Mesenchymal stem cell (in vitro differentiated cells and primary cell): ENCODE measurements at regions not wholly inside any gene's neighbourhood (a gene's known extent, or its start where the extent isn't known, plus 50 kb on each side); places are given as distances from the start of the nearest gene placed in this dataset.
A peak's percentile ranks its signal among the peaks of the same experiment; 100 is the strongest.

Experiments
- DNase-seq: peaks from one replicate; pipeline ENCODE4 v3.0.0-alpha.2; 2013
- H2AFZ ChIP-seq: one replicate; pipeline ENCODE4 v1.6.1; 2013; ENCODE audit warnings: low read depth, mild to moderate bottlenecking, control low read depth, inconsistent platforms, low read length, moderate library complexity
- H2AK5ac ChIP-seq: 2 replicates; pipeline ENCODE4 v1.6.1; 2013; ENCODE audit warnings: low read length, moderate library complexity, mild to moderate bottlenecking, inconsistent platforms; ENCODE audit not compliant: severe bottlenecking
- H2BK120ac ChIP-seq: one replicate; pipeline ENCODE4 v1.6.1; 2013; ENCODE audit warnings: low read depth, mild to moderate bottlenecking, inconsistent platforms, low read length, moderate library complexity
- H2BK12ac ChIP-seq, 2 experiments: one replicate each; pipeline ENCODE4 v1.6.1; 2013; ENCODE audit warnings: inconsistent platforms in 2 of 2, low read length in 2 of 2, mild to moderate bottlenecking in 2 of 2, moderate library complexity in 2 of 2, control low read depth in 1 of 2
- H2BK15ac ChIP-seq: one replicate; pipeline ENCODE4 v1.6.1; 2013; ENCODE audit warnings: mild to moderate bottlenecking, low read depth, inconsistent platforms; ENCODE audit not compliant: poor library complexity, severe bottlenecking
- H2BK5ac ChIP-seq: 2 replicates; pipeline ENCODE4 v1.6.1; 2013; ENCODE audit warnings: low read depth, mild to moderate bottlenecking, low read length, control low read depth, inconsistent platforms; ENCODE audit not compliant: poor library complexity, severe bottlenecking
- H3K14ac ChIP-seq, 2 experiments: one replicate each; pipeline ENCODE4 v1.6.1; 2013; ENCODE audit warnings: inconsistent platforms in 2 of 2, low read length in 2 of 2, control low read depth in 1 of 2, mild to moderate bottlenecking in 1 of 2, moderate library complexity in 1 of 2
- H3K18ac ChIP-seq, 2 experiments: one replicate each; pipeline ENCODE4 v1.6.1; 2013; ENCODE audit warnings: inconsistent platforms in 2 of 2, low read length in 2 of 2, control low read depth in 1 of 2, low read depth in 1 of 2, mild to moderate bottlenecking in 1 of 2
- H3K23ac ChIP-seq, 2 experiments: one replicate each; pipeline ENCODE4 v1.6.1; 2013; ENCODE audit warnings: inconsistent platforms in 2 of 2, low read length in 2 of 2, mild to moderate bottlenecking in 2 of 2, moderate library complexity in 2 of 2, control low read depth in 1 of 2
- H3K27ac ChIP-seq: 2 replicates; pipeline ENCODE4 v1.5.1; 2013; ENCODE audit warnings: mild to moderate bottlenecking, moderate library complexity, low read length, control low read depth, inconsistent platforms; ENCODE audit not compliant: poor library complexity, severe bottlenecking
- H3K27me3 ChIP-seq, 2 experiments: 2 replicates each; pipeline versions ENCODE4 v1.6.1 to v1.7.0; 2013; ENCODE audit warnings: low read length in 2 of 2, mild to moderate bottlenecking in 2 of 2, moderate library complexity in 2 of 2, control low read depth in 1 of 2, inconsistent platforms in 1 of 2; ENCODE audit not compliant: control insufficient read depth in 1 of 2, insufficient read depth in 1 of 2
- H3K36me3 ChIP-seq, 2 experiments: 2 replicates each; pipeline versions ENCODE4 v1.6.1 to v1.7.0; 2013; ENCODE audit warnings: low read length in 2 of 2, control low read depth in 1 of 2, inconsistent platforms in 1 of 2, low read depth in 1 of 2, mild to moderate bottlenecking in 1 of 2; ENCODE audit not compliant: insufficient read depth in 2 of 2, control insufficient read depth in 1 of 2
- H3K4ac ChIP-seq, 2 experiments: one replicate each; pipeline ENCODE4 v1.6.1; 2013; ENCODE audit warnings: inconsistent platforms in 2 of 2, low read length in 2 of 2, mild to moderate bottlenecking in 2 of 2, moderate library complexity in 2 of 2, control low read depth in 1 of 2, low read depth in 1 of 2
- H3K4me1 ChIP-seq: 2 replicates; pipeline ENCODE4 v1.6.1; 2013; ENCODE audit warnings: low read depth, low read length, control low read depth; ENCODE audit not compliant: control insufficient read depth, insufficient read depth
- H3K4me2 ChIP-seq: 2 replicates; pipeline ENCODE4 v1.6.1; 2013; ENCODE audit warnings: low read length, mild to moderate bottlenecking, inconsistent platforms; ENCODE audit not compliant: poor library complexity, severe bottlenecking
- H3K4me3 ChIP-seq, 2 experiments: 2 replicates each; pipeline versions ENCODE4 v1.5.1 to v1.7.0; 2013; ENCODE audit warnings: low read length in 2 of 2, mild to moderate bottlenecking in 2 of 2, control low read depth in 1 of 2, low read depth in 1 of 2; ENCODE audit not compliant: insufficient read depth in 1 of 2
- H3K79me1 ChIP-seq: replicated peaks from 2 replicates; pipeline ENCODE4 v1.6.1; 2013; ENCODE audit warnings: mild to moderate bottlenecking, control low read depth, low read length, inconsistent platforms; ENCODE audit not compliant: poor library complexity, severe bottlenecking
- H3K9ac ChIP-seq: 2 replicates; pipeline ENCODE4 v1.7.0; 2013; ENCODE audit warnings: mild to moderate bottlenecking, low read length, moderate library complexity
- H3K9me3 ChIP-seq: 2 replicates; pipeline ENCODE4 v1.7.0; 2013; ENCODE audit warnings: mild to moderate bottlenecking, low read length; ENCODE audit not compliant: control insufficient read depth
- H4K8ac ChIP-seq: one replicate; pipeline ENCODE4 v1.6.1; 2013; ENCODE audit warnings: inconsistent platforms, mild to moderate bottlenecking, low read length, moderate library complexity
- H4K91ac ChIP-seq: one replicate; pipeline ENCODE4 v1.6.1; 2013; ENCODE audit warnings: mild to moderate bottlenecking, low read length, inconsistent platforms
- WGBS: methylation state at CpG from one replicate; pipeline ENCODE4 v1.1.7; 2013; ENCODE audit warnings: mixed read lengths; 5-methylcytosine and 5-hydroxymethylcytosine counted together

DNA sequence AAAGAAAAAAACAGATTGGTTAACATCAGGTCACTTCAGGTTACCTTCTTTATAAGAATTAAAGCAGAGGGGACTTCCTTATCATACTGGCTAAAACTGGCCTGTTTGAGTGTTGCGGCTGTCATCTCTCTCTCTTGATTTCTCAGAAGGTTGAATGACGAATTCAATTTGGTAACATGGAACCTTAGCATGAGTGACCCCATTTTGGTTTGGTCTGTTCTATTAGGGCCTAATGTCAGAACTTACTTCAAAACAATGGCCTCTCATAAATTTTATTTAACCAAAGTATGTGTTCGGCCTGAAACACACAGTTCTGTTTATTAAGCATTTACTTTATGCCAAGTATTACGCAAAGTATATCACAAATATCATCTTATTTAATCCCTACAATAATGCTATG is 147.5 kb downstream of the CAAP1 start:
- no peak overlapping the region for H3K14ac ChIP-seq
- no peak overlapping the region for H2AK5ac ChIP-seq
- no peak overlapping the region for H2AFZ ChIP-seq
- no peak overlapping the region for H3K4ac ChIP-seq
- no peak overlapping the region for H3K27ac ChIP-seq
- no peak overlapping the region for H3K18ac ChIP-seq
- H3K9ac ChIP-seq, result no peak overlapping the region
- WGBS, result 93% methylated on average over 3 of the region's 4 CpGs
- no peak overlapping the region for H3K23ac ChIP-seq
- H3K27me3 ChIP-seq, result peaks cover 0 to 6% of the 10 kb centered on the region in 2 experiments
- no peak overlapping the region for H2BK12ac ChIP-seq
- H2BK5ac ChIP-seq, result no peak overlapping the region
- H3K4me2 ChIP-seq, result no peak overlapping the region
- H4K91ac ChIP-seq, result no peak overlapping the region
- peaks cover under 1% of the 10 kb centered on the region for H3K9me3 ChIP-seq
- no peaks in the 10 kb centered on the region for H3K4me1 ChIP-seq
- no peak overlapping the region for H3K4me3 ChIP-seq
- no peak overlapping the region for H2BK120ac ChIP-seq
- H2BK15ac ChIP-seq, result no peak overlapping the region
- H3K79me1 ChIP-seq, result no peaks in the 10 kb centered on the region
- DNase-seq, result no peak
- no peak overlapping the region for H4K8ac ChIP-seq
- H3K36me3 ChIP-seq, result no peaks in the 10 kb centered on the region

DNA sequence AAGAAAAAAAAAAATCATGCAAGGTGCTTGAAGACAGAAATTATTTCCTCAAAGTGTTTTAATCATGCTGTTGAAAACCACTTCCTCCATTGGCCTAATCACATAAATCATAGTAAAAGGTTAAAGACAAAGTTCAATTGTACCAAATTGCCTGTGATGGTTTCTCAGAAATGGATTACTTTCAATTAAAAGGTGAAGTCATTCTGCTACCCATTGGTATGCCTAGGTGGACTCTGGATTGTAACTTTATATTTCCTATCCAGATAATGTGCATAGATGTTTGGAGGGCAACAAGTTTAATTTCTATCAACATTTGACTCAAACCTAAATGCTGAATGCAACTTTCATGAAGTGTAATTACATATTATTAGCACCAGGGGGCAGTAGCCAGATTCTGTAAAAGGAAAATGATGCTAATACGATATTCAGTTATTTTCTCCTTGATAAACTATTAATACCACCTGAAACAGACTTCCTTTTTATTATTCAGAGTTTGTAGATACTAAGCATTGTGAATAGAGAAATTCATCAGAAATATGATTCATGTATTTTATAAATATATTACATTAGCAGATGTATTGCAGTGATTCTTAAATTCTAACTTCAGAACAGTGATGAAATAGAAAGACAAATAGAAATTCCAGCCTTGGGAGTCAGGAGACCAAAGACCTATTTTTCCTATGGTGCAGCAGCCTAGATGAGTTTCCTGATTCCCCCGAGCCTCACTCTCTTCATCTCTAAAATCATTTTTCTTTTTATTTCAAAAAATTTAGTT is 148.2 kb downstream of the CAAP1 start:
- no peak overlapping the region for H3K23ac ChIP-seq
- no peak overlapping the region for H4K91ac ChIP-seq
- DNase-seq, result peak; percentile 47
- no CpG with 5 or more reads among the region's 2 CpGs for WGBS
- no peak overlapping the region for H2BK12ac ChIP-seq
- H3K18ac ChIP-seq, result no peak overlapping the region
- H3K4me3 ChIP-seq, result no peak overlapping the region
- H3K4me1 ChIP-seq, result no peaks in the 10 kb centered on the region
- H2BK5ac ChIP-seq, result no peak overlapping the region
- H3K27me3 ChIP-seq, result peaks cover 0 to 6% of the 10 kb centered on the region in 2 experiments
- H2AFZ ChIP-seq, result no peak overlapping the region
- H2BK15ac ChIP-seq, result no peak overlapping the region
- no peaks in the 10 kb centered on the region for H3K79me1 ChIP-seq
- H2BK120ac ChIP-seq, result no peak overlapping the region
- H3K9me3 ChIP-seq, result peaks cover 5% of the 10 kb centered on the region
- H3K4ac ChIP-seq, result no peak overlapping the region
- H3K14ac ChIP-seq, result no peak overlapping the region
- H4K8ac ChIP-seq, result no peak overlapping the region
- H2AK5ac ChIP-seq, result no peak overlapping the region
- no peak overlapping the region for H3K4me2 ChIP-seq
- H3K9ac ChIP-seq, result peak overlapping the region; percentile 33
- no peaks in the 10 kb centered on the region for H3K36me3 ChIP-seq
- H3K27ac ChIP-seq, result no peak overlapping the region

DNA sequence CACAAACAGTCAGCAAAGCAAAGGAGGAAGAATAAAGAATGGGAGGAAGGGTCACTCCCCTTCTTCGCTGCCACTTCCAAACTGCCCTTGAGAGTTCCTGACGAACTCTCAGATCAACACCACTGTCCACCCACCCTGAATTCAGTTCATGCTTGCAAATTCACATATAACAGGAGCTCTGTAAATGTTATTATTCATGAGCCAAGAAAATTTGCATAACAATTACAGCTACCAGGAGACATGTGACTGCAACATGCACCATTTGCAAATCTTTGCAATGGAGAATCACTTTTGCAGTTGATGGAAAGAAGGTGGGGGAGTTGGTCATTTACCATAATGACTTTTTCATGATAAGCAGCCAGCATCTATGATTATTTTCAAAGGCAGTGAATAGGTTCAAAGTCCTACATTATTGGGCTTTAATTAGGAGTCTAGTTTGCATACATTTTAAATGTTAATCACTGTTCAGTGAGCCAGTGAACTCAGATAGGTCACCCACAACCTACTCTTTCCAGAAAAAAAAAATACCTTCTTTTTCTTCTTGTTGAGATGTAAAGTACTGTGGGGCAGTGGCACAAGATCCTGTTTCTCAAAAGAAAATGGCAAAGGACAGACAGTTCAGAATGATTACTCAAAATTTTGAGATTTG is 149.7 kb downstream of the CAAP1 start:
- Histone ChIP-seq H3K27me3 (peaks cover 0 to 6% of the 10 kb centered on the region in 2 experiments), H4K91ac (no peak overlapping the region), H3K79me1 (no peaks in the 10 kb centered on the region), H3K4me1 (no peaks in the 10 kb centered on the region), H2AK5ac (no peak overlapping the region), H3K4me3 (no peak overlapping the region), H2BK120ac (no peak overlapping the region), H3K18ac (no peak overlapping the region), H3K4ac (no peak overlapping the region), H3K14ac (no peak overlapping the region), H2BK15ac (no peak overlapping the region), H2BK5ac (no peak overlapping the region), H3K9ac (no peak overlapping the region), H2AFZ (no peak overlapping the region), H3K23ac (no peak overlapping the region), H4K8ac (no peak overlapping the region), H3K9me3 (peaks cover 16% of the 10 kb centered on the region), H2BK12ac (no peak overlapping the region), H3K4me2 (no peak overlapping the region), H3K27ac (no peak overlapping the region), H3K36me3 (no peaks in the 10 kb centered on the region)
- 53% methylated on average over 2 of the region's 2 CpGs for WGBS
- DNase-seq, result no peak

DNA sequence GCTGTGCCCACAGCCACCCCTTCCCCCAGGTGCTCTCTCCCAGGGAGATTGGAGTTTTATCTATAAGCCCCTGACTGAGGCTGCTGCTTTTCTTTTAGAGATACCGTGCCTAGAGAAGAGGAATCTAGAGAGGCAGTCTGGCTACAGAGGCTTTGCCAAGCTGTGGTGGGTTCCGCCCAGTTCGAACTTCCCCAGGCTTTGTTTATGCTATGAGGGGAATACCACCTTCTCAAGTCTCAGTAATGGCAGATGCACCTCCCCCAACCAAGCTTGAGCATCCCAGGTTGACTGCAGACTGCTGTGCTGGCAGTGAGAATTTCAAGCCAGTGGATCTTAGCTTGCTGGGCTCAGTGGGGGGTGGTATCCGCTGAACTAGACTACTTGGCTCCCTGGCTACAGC is 157.4 kb downstream of the CAAP1 start:
- Histone ChIP-seq H3K79me1 (no peaks in the 10 kb centered on the region), H2BK12ac (no peak overlapping the region), H3K27me3 (no peaks in the 10 kb centered on the region), H2BK5ac (no peak overlapping the region), H3K4me1 (no peaks in the 10 kb centered on the region), H3K36me3 (no peaks in the 10 kb centered on the region), H3K27ac (no peak overlapping the region), H4K91ac (no peak overlapping the region), H3K4me2 (no peak overlapping the region), H3K9ac (no peak overlapping the region), H3K4me3 (no peak overlapping the region), H3K4ac (no peak overlapping the region), H3K9me3 (peaks cover 24% of the 10 kb centered on the region), H3K14ac (no peak overlapping the region), H3K18ac (no peak overlapping the region), H3K23ac (no peak overlapping the region), H2AK5ac (no peak overlapping the region), H2BK15ac (no peak overlapping the region), H4K8ac (no peak overlapping the region), H2BK120ac (no peak overlapping the region), H2AFZ (no peak overlapping the region)
- WGBS, result 94% methylated on average over 4 of the region's 4 CpGs
- DNase-seq, result no peak
